Astrocyte (in vitro differentiated cells and primary cell): ENCODE measurements at regions not wholly inside any gene's neighbourhood (a gene's known extent, or its start where the extent isn't known, plus 50 kb on each side); places are given as distances from the start of the nearest gene placed in this dataset.

Source experiments
- DNase-seq: peaks from one replicate; pipeline ENCODE4 v3.0.0-alpha.2; 2010; ENCODE audit warnings: low read depth
- FAIRE-seq: peaks from 2 replicates; lab custom pipeline; 2011; peaks lifted over from hg19 to GRCh38; lab: Jason Lieb, UNC
- H2AFZ ChIP-seq: 2 replicates; pipeline ENCODE4 v1.6.0; 2012; ENCODE audit warnings: low read depth, low read length, inconsistent platforms
- H3K27ac ChIP-seq: 2 replicates; pipeline ENCODE4 v1.5.1; 2011; ENCODE audit warnings: low read depth, low read length, inconsistent platforms
- H3K27me3 ChIP-seq: 2 replicates; pipeline ENCODE4 v1.6.0; 2011; ENCODE audit warnings: low read length, inconsistent platforms; ENCODE audit not compliant: insufficient read depth
- H3K36me3 ChIP-seq: 2 replicates; pipeline ENCODE4 v1.5.1; 2011; ENCODE audit warnings: low read length, inconsistent platforms; ENCODE audit not compliant: insufficient read depth
- H3K4me1 ChIP-seq: 2 replicates; pipeline ENCODE4 v1.5.1; 2011; ENCODE audit warnings: low read length, inconsistent platforms; ENCODE audit not compliant: insufficient read depth
- H3K4me2 ChIP-seq: 2 replicates; pipeline ENCODE4 v1.6.0; 2012; ENCODE audit warnings: low read length, inconsistent platforms
- H3K4me3 ChIP-seq: 2 replicates; pipeline ENCODE4 v1.5.1; 2011; ENCODE audit warnings: low read depth, mild to moderate bottlenecking, low read length, inconsistent platforms; ENCODE audit not compliant: insufficient read depth
- H3K79me2 ChIP-seq: 2 replicates; pipeline ENCODE4 v1.6.0; 2012; ENCODE audit warnings: mild to moderate bottlenecking, low read length, inconsistent platforms; ENCODE audit not compliant: insufficient read depth
- H3K9ac ChIP-seq: 2 replicates; pipeline ENCODE4 v1.6.0; 2012; ENCODE audit warnings: mild to moderate bottlenecking, low read length, inconsistent platforms
- H3K9me3 ChIP-seq: 2 replicates; pipeline ENCODE4 v1.5.1; 2012; ENCODE audit warnings: low read depth, mild to moderate bottlenecking, low read length, inconsistent platforms; ENCODE audit not compliant: insufficient read depth
- H4K20me1 ChIP-seq: 2 replicates; pipeline ENCODE4 v1.6.0; 2012; ENCODE audit warnings: low read length, inconsistent platforms; ENCODE audit not compliant: insufficient read depth
- H3K27ac Mint-ChIP-seq: one replicate; pipeline ENCODE4 v1.8.0; 2021; ENCODE audit warnings: mild to moderate bottlenecking, mixed read lengths; ENCODE audit not compliant: unreplicated experiment
- H3K27me3 Mint-ChIP-seq: one replicate; pipeline ENCODE4 v1.8.0; 2021; ENCODE audit warnings: low read depth, mixed read lengths; ENCODE audit not compliant: unreplicated experiment
- H3K36me3 Mint-ChIP-seq: one replicate; pipeline ENCODE4 v1.8.0; 2021; ENCODE audit warnings: low read depth, mixed read lengths; ENCODE audit not compliant: unreplicated experiment
- H3K4me1 Mint-ChIP-seq: one replicate; pipeline ENCODE4 v1.8.0; 2021; ENCODE audit warnings: low read depth, mixed read lengths; ENCODE audit not compliant: unreplicated experiment
- H3K4me3 Mint-ChIP-seq: one replicate; pipeline ENCODE4 v1.8.0; 2021; ENCODE audit warnings: mild to moderate bottlenecking, moderate library complexity, mixed read lengths; ENCODE audit not compliant: unreplicated experiment
- H3K9me3 Mint-ChIP-seq: one replicate; pipeline ENCODE4 v1.8.0; 2021; ENCODE audit warnings: mild to moderate bottlenecking, mixed read lengths; ENCODE audit not compliant: unreplicated experiment
- EZH2 ChIP-seq: IDR thresholded peaks from 2 replicates; pipeline ENCODE4 v1.6.1; 2012; ENCODE audit warnings: mild to moderate bottlenecking, low read length, inconsistent platforms; ENCODE audit not compliant: insufficient read depth
- TF ChIP-seq, protein P1 (sequence below): IDR thresholded peaks from 2 replicates; pipeline ENCODE4 v1.5.1; 2011; ENCODE audit warnings: low read depth, mild to moderate bottlenecking, inconsistent platforms, low read length, moderate library complexity; ENCODE audit not compliant: insufficient read depth

GRCh38 chr1:82160036-82160435 is 359.3 kb downstream of the ADGRL2 start:
- Mint-ChIP-seq H3K36me3 (no peaks in the 10 kb centered on the region), H3K9me3 (peaks cover 8% of the 10 kb centered on the region), H3K27ac (no peak overlapping the region), H3K27me3 (peaks cover 5% of the 10 kb centered on the region), H3K4me3 (no peak overlapping the region), H3K4me1 (no peaks in the 10 kb centered on the region)
- H3K27me3 ChIP-seq: no peaks in the 10 kb centered on the region
- no peak overlapping the region for H3K4me3 ChIP-seq
- no peaks in the 10 kb centered on the region for H3K79me2 ChIP-seq
- H3K4me1 ChIP-seq: no peaks in the 10 kb centered on the region
- no peak for FAIRE-seq
- no peak overlapping the region for H3K9ac ChIP-seq
- H3K9me3 ChIP-seq: no peaks in the 10 kb centered on the region
- no peak overlapping the region for H2AFZ ChIP-seq
- TF ChIP-seq, protein P1, sequence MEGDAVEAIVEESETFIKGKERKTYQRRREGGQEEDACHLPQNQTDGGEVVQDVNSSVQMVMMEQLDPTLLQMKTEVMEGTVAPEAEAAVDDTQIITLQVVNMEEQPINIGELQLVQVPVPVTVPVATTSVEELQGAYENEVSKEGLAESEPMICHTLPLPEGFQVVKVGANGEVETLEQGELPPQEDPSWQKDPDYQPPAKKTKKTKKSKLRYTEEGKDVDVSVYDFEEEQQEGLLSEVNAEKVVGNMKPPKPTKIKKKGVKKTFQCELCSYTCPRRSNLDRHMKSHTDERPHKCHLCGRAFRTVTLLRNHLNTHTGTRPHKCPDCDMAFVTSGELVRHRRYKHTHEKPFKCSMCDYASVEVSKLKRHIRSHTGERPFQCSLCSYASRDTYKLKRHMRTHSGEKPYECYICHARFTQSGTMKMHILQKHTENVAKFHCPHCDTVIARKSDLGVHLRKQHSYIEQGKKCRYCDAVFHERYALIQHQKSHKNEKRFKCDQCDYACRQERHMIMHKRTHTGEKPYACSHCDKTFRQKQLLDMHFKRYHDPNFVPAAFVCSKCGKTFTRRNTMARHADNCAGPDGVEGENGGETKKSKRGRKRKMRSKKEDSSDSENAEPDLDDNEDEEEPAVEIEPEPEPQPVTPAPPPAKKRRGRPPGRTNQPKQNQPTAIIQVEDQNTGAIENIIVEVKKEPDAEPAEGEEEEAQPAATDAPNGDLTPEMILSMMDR: no peak
- no peak for TF ChIP-seq EZH2
- H3K4me2 ChIP-seq: peak overlapping the region; percentile 16
- H4K20me1 ChIP-seq: no peaks in the 10 kb centered on the region
- no peak overlapping the region for H3K27ac ChIP-seq
- DNase-seq: peak; percentile 83
- H3K36me3 ChIP-seq: no peaks in the 10 kb centered on the region

DNA sequence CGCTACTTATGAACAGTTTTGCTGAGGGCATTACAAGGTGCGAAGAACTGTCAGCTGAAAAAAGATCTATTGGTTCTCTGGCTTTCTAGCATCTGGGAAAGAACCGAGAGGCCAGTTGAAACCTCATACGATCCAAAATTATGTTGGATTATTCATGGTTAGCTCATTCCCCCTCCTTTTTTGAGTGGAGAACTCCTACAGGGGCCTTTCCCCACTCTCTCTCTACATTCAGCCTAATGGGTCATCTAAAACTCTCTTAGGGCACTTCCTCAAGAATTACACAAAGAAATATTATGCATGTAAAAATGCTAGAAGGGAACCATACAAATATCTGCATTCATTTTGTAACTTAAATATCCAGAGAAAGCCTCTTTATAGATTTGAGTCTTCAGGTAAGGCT is 358.2 kb downstream of the ADGRL2 start:
- no peak overlapping the region for H3K27ac ChIP-seq
- no peaks in the 10 kb centered on the region for H3K9me3 ChIP-seq
- TF ChIP-seq EZH2: no peak
- TF ChIP-seq, protein P1: no peak
- Mint-ChIP-seq H3K36me3 (no peaks in the 10 kb centered on the region), H3K4me1 (no peaks in the 10 kb centered on the region), H3K27me3 (peaks cover 5% of the 10 kb centered on the region), H3K27ac (no peak overlapping the region), H3K4me3 (no peak overlapping the region), H3K9me3 (peaks cover 8% of the 10 kb centered on the region)
- no peak overlapping the region for H2AFZ ChIP-seq
- H3K79me2 ChIP-seq: no peaks in the 10 kb centered on the region
- no peak overlapping the region for H3K9ac ChIP-seq
- H3K4me2 ChIP-seq: no peak overlapping the region
- DNase-seq: no peak
- no peak overlapping the region for H3K4me3 ChIP-seq
- H3K36me3 ChIP-seq: no peaks in the 10 kb centered on the region
- no peaks in the 10 kb centered on the region for H4K20me1 ChIP-seq
- no peak for FAIRE-seq
- H3K27me3 ChIP-seq: no peaks in the 10 kb centered on the region
- no peaks in the 10 kb centered on the region for H3K4me1 ChIP-seq

- Histone ChIP-seq H3K79me2 (no peaks in the 10 kb centered on the region), H2AFZ (no peak overlapping the region), H3K9me3 (no peaks in the 10 kb centered on the region), H3K4me3 (no peak overlapping the region), H3K4me2 (no peak overlapping the region), H3K9ac (no peak overlapping the region), H3K4me1 (no peaks in the 10 kb centered on the region), H3K36me3 (no peaks in the 10 kb centered on the region), H3K27ac (no peak overlapping the region), H3K27me3 (no peaks in the 10 kb centered on the region), H4K20me1 (no peaks in the 10 kb centered on the region)
- H3K27me3 Mint-ChIP-seq: peaks cover 5% of the 10 kb centered on the region
- H3K4me1 Mint-ChIP-seq: peaks cover 11% of the 10 kb centered on the region
- H3K36me3 Mint-ChIP-seq: no peaks in the 10 kb centered on the region
- H3K4me3 Mint-ChIP-seq: no peak overlapping the region
- DNase-seq (no peak), FAIRE-seq (no peak)
- TF ChIP-seq EZH2: no peak
- TF ChIP-seq, protein P1: no peak
- peaks cover 8% of the 10 kb centered on the region for H3K9me3 Mint-ChIP-seq
- no peak overlapping the region for H3K27ac Mint-ChIP-seq
Observed at GRCh38 chr1:82154219-82154970, 353.7 kb downstream of the ADGRL2 start.
